Nucleus accumbens (tissue), 56 donors: ENCODE measurements at regions not wholly inside any gene's neighbourhood (a gene's known extent, or its start where the extent isn't known, plus 50 kb on each side); places are given as distances from the start of the nearest gene placed in this dataset.
"Not testable (repeated sequence)": the region's sequence is repeated elsewhere in the genome, so short reads cannot be mapped to it uniquely, and the experiment has no call there.

ENCODE experiments used
- DNase-seq, 56 donors: peaks; one replicate each; lab custom pipeline; 2025; lab: John Stamatoyannopoulos, UW

DNA sequence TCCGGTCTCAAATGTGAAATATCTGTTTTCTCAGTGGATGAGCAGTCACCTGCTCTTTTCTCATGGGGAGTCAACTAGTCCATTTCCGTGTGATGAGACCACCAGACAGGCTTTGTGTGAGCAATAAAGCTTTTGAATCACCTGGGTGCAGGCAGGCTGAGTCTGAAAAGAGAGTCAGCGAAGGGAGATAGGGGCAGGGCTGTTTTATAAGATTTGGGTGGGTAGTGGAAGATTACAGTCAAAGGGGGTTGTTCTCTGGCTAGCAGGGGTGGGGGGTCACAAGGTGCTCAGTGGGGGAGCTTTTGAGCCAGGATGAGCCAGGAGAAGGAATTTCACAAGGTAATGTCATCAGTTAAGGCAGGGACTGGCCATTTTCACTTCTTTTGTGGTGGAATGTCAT lies 176.5 kb upstream of the SERPINE2 start:
- not testable (repeated sequence) for DNase-seq

DNA sequence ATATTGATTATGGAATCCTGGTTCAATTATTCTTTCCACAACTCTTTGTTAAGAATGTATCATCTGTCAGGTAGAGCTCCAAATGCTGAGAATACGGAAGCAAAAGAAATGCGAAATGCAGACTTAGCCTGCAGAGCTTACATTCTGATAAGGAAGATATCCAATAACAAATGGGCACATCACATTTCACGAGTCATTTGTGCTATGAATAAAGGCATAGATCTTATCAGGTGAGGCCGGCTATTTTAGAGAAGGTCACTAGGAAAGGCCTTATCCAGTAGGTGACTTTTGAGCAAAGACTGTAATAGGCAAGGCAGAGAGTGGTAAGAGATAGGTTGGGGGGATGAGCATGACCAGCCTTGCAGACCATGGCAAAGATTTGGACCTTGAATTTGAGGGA lies 174.3 kb upstream of the SERPINE2 start:
- no peak for DNase-seq

DNA sequence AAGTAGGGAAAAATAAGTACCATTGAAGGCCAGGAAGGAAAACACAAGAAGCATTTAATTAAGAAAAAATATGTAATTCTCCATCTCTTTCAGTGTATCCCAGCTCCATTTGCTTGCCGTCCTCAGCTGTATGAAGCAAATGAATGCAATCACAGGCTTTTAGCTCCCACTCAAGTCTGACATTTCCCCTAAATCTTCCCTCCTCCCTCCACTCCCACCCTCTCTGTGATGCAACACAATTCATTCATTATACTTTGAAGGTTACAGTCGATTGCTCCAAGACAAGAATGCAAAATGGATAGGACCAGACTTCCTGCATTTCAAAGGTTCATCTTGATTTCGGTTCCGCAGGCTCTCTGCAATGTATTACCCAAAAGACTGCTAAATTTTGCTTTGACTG lies 172.7 kb upstream of the SERPINE2 start:
- DNase-seq, result peak in 18 of 56 donors; percentile 1 to 61 (median 15)

DNA sequence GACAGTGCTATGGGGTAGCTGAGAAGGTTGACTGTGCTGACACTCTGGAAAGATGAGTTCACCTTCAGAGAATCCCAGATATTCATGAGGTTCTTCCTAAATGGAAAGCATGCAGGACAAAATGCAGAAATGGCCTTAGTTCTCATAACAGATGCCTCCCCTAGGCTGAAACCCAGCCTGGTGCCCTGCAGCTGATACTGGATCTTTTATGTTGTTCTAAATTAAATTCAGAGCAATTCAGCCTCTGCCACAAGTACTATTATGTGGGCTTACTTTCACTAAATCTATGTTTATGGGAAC lies 172.0 kb upstream of the SERPINE2 start:
- no peak for DNase-seq

DNA sequence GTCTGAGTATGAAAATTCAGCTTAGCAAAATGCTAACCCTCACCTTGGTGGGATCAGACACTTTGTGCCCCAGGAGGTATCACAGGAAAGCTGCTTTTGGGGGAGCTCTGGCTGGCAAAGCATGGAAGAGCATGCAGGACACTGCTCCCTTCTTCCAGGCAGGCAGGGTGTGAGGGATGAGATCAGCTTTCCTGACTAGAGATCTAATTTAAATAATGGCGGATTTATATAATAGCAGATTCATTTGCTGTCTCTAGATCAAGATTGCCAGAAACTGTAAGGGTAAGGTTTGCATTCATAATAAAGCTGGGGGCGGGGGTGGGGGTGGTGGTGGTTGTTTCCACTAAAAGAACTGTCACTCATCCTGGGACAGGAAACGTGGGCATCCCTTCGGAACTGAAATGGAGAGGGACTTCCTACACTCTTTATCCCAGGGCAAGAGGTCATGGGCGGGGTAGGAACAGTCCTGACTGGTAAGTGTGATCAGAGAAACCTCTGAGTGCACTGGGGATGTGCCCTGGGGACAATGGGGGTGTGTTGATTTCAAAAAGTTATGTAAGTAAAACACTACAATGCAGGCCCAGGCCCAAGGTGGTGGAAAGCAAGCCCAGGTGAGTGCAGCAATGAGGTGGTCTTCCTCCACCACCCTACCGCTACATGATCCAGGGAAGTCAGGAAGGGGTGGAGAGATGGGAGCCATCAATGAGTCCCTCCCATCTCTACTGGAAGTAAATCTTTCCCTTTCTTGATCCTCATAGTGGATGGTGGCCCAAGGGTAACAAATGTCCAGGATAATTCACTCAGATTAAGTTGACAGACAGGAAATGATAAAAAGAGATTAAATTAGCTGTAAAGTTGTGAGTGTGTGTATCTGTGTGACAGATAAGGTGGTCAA lies 171.4 kb upstream of the SERPINE2 start:
- peak in 27 of 56 donors; percentile 1 to 50 (median 24) for DNase-seq

DNA sequence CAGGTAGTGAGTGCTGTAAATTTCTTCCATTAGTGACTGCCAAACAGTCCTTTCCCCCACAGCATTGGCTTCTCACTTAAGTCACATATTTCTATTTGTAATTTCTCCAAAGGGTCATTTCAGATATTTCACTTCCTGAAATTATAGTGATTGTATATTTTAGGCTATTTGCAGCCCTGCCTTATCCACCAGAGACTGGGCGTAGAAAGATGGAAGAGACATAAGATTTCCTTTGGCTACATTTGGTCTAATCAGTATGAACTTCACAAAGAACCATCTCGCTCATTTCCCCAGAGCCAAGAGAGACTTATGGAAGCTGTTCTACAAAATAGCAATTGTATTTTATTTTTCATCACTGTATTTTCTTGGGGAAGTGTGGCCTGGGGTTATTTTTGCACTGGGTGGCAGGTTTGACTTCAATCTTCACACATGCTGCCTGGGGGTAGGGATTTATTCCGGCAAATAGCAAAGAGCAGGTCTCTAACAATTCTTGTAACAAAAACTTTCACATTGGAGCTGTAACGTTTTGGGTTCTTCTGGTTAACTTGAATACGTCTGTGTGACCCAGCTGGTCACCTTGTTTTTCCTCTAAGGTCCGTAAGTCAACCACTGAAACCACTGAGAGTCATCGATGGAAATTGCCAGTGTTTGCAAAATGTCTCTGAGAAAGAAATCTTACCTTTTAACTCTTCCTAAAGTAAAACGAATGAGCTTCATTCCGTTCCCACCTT lies 170.6 kb upstream of the SERPINE2 start:
- DNase-seq, result no peak

DNA sequence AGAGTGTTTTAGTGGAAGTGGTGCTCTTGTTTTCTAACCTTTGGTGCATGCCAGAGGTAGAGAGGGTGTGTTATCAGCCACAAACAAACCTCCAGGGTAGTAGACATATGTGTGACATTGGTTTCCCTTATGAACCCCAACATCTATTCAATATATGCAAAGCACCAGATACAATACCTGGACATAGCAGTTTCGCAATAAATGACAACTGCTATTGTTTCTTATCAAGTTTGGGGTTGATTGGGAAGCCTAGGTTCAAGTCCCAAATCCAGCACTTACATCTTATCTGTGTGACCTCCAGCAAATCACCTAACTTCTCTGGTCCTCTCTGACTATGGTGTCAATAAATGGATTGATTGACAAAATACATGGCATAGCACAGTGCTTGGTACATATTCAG lies 169.4 kb upstream of the SERPINE2 start:
- no peak for DNase-seq

DNA sequence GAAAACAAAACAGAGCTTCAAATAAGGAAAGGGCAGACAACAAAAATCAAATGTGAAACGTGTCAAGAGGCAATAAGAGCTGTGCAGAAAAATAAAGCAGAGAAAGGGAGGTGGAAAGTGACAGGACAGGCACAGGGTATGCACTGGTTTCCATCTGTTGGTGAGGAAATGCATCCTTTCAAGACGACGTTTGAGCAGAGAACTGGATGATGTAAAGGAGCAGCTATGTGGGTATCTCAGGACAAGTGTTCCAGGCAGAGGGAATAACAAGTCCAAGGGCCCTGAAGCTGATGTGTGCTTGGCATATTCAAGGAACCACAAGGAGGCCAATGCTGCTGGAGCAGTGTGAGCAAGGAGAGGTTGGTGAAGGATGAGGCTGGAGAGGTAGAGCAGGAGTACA lies 168.9 kb upstream of the SERPINE2 start:
- DNase-seq, result no peak

DNA sequence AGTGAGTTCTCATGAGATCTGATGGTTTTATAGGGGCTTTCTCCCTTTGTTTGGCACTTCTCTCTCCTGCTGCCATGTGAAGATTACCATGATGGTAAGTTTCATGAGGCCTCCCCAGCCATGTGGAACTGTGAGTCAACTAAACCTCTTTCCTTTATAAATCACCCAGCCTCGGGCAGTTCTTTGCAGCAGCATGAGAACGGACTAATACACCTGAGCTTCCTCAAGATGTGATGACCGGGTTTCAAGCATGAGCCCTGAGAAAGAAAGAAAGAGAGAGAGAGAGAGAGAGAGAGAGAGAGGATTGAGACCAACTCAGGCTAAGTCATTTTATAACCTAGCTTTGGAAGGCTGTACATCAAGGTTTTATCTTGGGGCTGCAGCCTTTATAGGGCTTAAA lies 167.7 kb upstream of the SERPINE2 start:
- DNase-seq, result no peak

DNA sequence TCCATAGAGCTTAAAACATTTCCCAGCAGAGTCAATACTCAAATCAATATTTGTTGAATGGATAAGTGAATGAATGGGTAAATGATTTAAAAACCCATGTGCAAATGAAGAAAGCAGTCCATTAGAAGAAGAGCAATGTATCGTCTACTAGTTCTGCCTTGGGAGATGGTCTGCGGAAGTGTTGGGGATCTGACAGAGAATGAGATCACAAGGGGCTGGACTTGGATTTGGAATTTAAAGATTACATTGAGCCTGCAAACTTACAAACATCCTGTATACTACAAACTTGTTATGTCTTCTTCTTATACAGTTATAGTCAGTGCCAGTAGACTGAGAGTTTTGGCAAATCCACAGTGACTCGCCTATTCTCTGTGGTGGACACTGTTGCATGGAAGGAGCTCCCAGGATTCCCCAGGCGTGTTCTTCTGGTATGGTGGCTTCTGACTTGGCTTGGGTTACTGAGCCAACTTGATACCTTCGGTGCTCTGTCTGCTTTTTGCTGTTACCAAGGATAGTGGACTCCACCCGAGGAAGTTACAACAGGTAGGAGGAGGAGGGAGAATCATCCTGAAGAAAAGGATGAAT lies 163.3 kb upstream of the SERPINE2 start:
- no peak for DNase-seq

DNA sequence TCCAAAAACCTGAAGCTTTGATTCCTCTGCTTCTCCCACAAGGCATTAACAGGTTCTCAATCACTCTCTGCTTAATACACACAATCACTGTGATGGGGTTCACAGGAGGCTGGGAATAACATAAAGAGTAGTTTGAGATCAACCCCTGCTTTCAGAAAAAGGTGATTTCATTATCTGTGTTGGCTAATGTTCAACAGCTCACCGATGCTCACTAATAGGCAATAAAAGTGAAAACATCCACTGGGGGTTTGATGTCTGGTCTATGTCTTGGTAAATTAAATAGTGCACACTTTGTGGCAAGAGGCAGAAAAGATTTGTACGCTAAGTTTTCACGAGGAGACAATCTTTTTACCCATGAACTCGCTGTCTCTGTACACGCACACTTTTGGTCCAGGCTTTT lies 159.3 kb upstream of the SERPINE2 start:
- DNase-seq, result no peak

DNA sequence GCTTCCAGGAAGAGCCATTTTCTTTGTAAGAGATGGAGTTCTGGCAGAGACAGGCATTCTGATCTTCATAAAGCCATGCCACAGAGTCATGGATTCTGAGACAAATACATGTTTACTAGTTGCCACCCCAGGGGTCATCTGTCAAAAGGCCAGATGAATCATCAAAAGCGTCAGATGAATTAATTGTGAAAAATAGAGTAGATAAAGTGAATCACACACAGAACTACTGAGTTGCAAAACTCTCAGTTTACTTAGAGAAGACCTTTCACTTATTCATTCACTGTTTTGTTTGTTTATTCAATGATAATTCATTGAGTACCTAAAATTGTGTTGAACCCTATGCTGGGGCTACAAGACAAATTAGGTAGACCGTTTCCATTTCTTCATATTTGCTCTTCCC lies 157.7 kb upstream of the SERPINE2 start:
- DNase-seq, result peak in 1 of 56 donors; percentile 4

DNA sequence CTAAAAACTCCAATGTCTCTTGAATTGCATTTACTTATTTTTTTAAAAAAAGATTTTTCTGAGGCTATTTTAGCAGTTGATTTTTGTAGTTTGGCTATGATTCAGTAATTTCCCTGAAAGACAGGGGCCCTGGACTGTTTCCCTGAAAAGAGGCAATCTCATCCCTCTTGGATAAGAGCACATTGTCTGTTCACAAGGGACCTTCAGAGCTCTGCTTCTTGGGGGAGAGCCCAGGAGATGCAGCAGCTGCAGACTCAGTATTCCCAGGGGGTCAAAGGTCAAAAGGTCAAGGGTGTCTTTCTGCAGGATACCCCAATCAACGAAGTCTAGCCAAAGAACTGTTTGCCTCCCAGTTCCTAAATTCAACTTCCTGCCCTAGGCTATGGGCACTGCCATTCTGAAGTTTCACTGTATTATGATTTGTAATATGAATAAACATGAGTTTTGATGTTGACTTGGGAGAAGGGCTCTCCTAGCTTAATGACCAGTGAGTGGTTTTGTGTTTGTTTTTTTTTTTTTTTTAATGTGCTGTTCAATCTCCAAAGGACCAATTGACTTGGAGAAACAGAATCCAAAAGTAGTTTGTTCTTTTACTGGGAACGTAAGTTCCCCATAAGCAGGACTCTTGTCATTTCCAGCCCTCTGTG lies 157.0 kb upstream of the SERPINE2 start:
- DNase-seq, result peak in 48 of 56 donors; percentile 3 to 78 (median 46)

DNA sequence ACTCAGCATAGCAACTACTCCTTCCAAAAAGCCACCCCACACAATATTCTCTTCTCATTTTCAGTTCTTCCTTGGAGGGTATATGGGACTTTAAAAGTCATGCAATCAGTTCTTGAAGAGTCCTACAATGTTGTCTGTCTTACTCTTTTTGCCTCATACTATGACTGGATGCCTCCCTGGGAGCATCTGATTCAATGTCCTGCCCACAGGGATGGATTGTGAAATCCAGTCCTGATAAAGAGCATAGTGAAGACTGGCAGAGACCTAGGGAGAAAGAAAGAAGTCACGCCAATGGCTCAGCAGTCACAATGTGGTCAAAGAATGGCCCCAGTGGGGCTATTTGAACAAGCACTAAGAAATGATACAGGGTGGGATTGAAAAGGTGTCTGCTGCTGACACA lies 155.1 kb upstream of the SERPINE2 start:
- DNase-seq, result no peak

DNA sequence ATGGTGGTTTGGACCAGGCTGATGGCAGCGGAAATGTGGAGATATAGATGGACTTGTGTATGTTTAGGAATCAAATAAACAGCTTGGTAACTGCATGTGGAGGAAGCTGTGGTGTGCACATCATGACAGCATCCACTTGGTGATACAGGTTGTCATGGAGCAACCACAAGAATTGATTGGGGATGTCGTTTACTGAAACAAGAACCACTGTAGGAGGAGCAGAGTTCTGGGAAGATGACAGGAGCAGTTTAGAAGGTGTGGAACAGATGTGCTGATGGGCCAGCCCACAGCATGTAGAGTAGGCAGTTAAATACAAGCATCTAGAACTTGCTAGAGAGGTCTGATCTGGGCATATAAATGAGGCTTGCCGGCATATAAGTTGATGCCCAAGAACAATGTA lies 152.4 kb upstream of the SERPINE2 start:
- DNase-seq, result no peak

DNA sequence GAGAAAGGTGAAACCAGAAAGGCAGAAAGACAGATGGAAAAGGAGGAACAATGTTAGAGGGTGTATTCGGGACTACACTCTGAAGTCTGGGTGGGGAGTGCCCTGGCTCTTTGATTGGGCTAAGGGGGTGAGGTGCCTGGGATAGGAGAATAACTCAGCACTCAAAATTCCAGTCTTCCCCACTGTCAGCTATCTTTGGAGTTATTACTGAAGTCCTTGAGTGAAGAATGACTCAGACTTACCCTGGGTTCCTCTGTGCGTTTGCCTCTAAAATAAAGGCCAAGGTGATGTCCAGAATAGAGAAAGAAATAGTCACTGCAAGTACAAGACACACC lies 151.8 kb upstream of the SERPINE2 start:
- DNase-seq, result no peak

DNA sequence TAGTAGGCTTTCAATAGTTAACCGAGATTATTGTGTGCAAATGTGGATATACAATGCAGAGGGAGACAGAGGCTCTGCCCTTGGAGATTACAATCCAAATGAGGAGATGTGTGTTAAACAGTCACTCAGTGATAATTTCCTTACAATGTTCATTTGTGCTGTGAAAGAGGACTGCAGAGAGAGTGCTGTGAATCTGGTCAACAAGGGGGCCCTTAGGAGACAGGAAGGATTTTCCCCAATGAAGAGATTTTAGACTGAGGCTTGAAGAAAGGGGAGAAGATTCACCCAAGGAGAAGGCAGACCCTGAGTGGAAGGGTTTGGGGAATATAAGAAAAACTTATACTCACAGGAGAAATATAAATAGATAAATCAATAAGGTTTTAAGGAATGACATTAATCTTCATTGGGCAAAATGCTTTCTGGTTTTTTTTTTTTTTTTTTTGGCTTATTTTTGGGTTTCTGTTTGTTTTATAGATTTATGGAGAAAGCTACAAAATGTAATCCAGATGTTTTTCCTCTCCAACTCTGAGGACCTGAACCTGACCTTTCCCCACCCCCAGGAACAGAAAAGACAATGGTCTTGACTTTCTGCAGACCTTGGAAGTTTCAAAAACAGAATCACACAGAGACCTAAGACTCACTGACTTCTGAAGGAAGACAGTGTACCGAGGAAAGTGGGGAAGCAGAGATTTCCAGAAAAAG lies 151.3 kb upstream of the SERPINE2 start:
- DNase-seq, result no peak

DNA sequence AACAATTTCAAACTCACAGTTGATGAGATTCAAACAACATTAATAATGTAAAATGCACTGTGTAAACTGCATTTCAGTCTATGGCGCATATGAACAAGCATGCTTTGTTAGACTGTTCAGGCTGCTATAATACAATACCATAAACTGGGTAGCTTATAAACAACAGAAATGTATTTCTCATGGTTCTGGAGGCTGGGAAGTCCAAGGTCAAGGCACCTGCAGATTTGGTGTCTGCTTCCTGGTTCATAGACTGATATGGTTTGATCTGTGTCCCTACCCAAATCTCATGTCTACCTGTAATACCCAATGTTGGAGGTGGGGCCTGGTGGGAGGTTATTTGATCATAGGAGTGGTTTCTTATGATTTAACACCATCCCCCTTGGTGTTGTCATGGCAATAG lies 148.1 kb upstream of the SERPINE2 start:
- DNase-seq, result no peak

DNA sequence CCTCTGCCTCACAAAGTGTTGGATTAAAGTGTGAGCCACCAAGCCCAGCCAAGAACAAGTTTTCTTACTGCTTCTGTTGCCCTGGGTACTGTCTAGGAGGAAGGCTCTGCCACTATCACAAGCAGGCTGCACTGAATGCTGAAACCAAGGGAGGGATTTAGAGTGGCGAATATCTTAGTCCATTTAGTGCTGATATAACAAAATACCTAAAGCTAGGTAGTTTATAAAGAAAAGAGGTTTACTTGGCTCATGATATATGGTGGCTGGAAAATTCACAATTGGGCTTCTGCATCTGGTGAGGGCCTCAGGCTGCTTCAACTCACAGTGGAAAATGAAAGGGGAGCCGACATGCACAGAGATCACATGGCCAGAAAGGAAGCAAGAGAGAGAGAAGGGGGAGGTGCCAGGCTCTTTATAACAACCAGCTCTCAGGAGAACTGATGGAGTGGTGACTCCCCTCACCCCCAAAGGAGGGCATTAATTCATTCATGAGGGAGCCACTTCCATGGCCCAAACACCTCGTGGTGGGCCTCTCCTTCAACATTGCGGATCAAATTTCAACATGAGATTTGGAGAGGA lies 146.0 kb upstream of the SERPINE2 start:
- no peak for DNase-seq

DNA sequence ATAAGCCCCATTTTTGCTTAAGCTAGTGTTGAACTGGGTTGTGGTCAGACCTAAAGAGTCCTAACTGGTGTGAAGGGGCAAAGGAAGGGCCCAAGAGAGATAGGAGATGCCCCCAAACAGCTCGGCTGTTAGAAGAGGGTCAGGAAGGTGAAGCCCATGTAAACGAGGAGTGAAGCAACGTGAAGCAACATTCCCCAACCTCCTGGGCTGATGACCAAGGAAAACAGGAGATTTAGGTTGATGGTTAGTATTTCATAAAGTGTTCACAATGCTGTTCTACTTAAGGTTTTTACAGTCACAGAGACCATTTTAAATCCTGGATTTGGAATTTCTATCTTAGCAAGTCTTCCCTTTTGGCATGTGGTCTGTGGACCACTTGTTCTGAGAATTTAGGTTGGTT lies 144.0 kb upstream of the SERPINE2 start:
- no peak for DNase-seq
